ENCODE measurements at regions not wholly inside any gene's neighbourhood (a gene's known extent, or its start where the extent isn't known, plus 50 kb on each side); places are given as distances from the start of the nearest gene placed in this dataset.

DNA sequence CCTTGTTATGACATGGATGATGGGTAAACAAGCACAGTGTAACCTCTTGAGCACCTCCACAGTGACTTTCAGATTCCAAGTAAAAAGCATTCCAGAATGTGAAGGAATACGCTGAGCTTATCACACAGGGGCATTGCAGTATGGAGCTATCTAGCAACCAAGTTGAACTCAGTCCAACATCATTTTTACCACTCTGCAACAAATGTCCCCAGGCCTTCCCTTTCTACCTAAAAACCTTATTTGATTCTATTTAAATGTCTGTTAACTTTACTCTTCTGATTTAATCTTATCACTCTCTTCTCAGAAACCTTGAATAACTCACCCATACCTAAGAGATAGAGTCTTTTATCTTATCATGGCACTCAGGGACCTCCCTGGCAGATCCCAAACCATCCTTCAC lies 195.8 kb upstream of the CDYL start:
- 88% methylated on average over 1 of the region's 1 CpG for WGBS
- no peak overlapping the region for H3K4me3 ChIP-seq

GRCh38 chr6:4577406-4577805 lies 198.8 kb upstream of the CDYL start:
- no peak overlapping the region for H3K4me3 ChIP-seq
- no peaks in the 10 kb centered on the region for H3K27me3 ChIP-seq
- H3K9me3 ChIP-seq, result peaks cover 0 to 8% (median 0%) of the 10 kb centered on the region in 4 donors
- no peak for DNase-seq (ENCODE audit: extremely low spot score)
- H3K36me3 ChIP-seq, result no peaks in the 10 kb centered on the region
- H3K27ac ChIP-seq (replicated peaks in 1 of 4), result peak overlapping the region; percentile 52 to 67 (median 60)
- TF ChIP-seq POLR2A (IDR thresholded peaks at IDR 0.05; ENCODE audit: low read depth), result no peak
- TF ChIP-seq, protein P1, sequence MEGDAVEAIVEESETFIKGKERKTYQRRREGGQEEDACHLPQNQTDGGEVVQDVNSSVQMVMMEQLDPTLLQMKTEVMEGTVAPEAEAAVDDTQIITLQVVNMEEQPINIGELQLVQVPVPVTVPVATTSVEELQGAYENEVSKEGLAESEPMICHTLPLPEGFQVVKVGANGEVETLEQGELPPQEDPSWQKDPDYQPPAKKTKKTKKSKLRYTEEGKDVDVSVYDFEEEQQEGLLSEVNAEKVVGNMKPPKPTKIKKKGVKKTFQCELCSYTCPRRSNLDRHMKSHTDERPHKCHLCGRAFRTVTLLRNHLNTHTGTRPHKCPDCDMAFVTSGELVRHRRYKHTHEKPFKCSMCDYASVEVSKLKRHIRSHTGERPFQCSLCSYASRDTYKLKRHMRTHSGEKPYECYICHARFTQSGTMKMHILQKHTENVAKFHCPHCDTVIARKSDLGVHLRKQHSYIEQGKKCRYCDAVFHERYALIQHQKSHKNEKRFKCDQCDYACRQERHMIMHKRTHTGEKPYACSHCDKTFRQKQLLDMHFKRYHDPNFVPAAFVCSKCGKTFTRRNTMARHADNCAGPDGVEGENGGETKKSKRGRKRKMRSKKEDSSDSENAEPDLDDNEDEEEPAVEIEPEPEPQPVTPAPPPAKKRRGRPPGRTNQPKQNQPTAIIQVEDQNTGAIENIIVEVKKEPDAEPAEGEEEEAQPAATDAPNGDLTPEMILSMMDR (IDR thresholded peaks at IDR 0.05), result no peak
- peak; percentile 71 to 80 for TF ChIP-seq POLR2AphosphoS5 (IDR thresholded peaks at IDR 0.05)
- peak; percentile 26 for TF ChIP-seq EP300 (IDR thresholded peaks at IDR 0.05)
- intact Hi-C loops (cut with DNase I), result no loop called here
- WGBS, result 14% methylated on average over 2 of the region's 2 CpGs
- peaks cover 5 to 28% (median 23%) of the 10 kb centered on the region in 4 donors for H3K4me1 ChIP-seq

More for the DNA sequence above, 195.8 kb upstream of the CDYL start:
- intact Hi-C loops (cut with DNase I), result loop anchor here (5.0 kb wide), 1 partner anchor 228 kb away; no protein-coding TSS in a partner anchor
- Histone ChIP-seq H3K4me1 (peaks cover 5 to 40% (median 34%) of the 10 kb centered on the region in 4 donors), H3K9me3 (peaks cover 0 to 8% (median 0%) of the 10 kb centered on the region in 4 donors), H3K27me3 (no peaks in the 10 kb centered on the region), H3K27ac (replicated peaks in 1 of 4) (no peak overlapping the region), H3K36me3 (no peaks in the 10 kb centered on the region)
- no peak for DNase-seq (ENCODE audit: extremely low spot score)
- TF ChIP-seq POLR2A (IDR thresholded peaks at IDR 0.05; ENCODE audit: low read depth) (no peak), POLR2AphosphoS5 (IDR thresholded peaks at IDR 0.05) (no peak), EP300 (IDR thresholded peaks at IDR 0.05) (no peak)
- TF ChIP-seq, protein P1 (IDR thresholded peaks at IDR 0.05), result no peak

DNA sequence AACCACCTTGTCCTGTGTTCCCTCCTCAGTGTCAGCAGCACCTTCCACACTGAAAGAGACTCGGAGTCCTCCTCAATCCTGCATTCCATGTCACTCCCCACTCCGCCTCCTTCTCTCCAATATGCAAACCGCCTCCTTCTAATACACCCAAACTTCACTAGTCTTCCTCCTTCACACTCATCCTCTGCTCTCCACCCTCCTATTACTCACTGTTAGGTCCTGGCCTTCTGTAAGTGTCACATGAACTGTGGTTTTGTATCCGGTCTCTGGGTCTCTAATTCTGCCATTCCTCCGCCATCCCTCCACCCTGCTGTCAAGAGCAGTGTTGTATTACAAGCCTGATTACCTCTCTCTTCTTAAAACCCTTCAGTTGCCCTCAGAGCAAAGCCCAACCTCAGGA lies 200.5 kb upstream of the CDYL start:
- intact Hi-C loops (cut with DNase I), result no loop called here
- TF ChIP-seq EP300 (IDR thresholded peaks at IDR 0.05) (no peak), POLR2AphosphoS5 (IDR thresholded peaks at IDR 0.05) (no peak), POLR2A (IDR thresholded peaks at IDR 0.05; ENCODE audit: low read depth) (no peak)
- TF ChIP-seq, protein P1 (IDR thresholded peaks at IDR 0.05), result no peak
- 99% methylated on average over 5 of the region's 5 CpGs for WGBS
- Histone ChIP-seq H3K27me3 (no peaks in the 10 kb centered on the region), H3K4me1 (peaks cover 5 to 16% (median 14%) of the 10 kb centered on the region in 4 donors), H3K4me3 (no peak overlapping the region), H3K36me3 (no peaks in the 10 kb centered on the region), H3K9me3 (peaks cover 0 to 13% (median 10%) of the 10 kb centered on the region in 4 donors), H3K27ac (replicated peaks in 1 of 4) (no peak overlapping the region)
- no peak for DNase-seq (ENCODE audit: extremely low spot score)

DNA sequence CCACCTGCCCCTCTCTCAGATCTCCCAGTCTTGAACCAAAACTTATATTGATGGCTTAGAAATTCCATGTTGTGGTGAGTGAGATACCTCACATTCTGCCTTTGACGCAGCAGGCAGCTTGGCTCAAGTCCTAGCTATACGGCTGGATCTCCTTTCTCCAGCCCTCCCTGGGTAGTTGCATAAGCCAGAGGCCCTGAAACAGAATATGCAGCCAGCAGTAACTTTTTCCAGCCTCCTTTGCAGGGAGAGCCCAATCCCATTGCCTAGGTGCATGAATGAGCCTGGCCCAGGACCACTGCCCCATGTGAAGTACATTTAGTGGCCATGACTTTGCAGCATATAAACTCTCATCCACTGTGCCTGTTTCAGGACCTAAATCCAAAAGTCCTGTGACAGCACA lies 202.2 kb upstream of the CDYL start:
- H3K4me3 ChIP-seq, result no peak overlapping the region
- intact Hi-C loops (cut with DNase I), result no loop called here
- no peaks in the 10 kb centered on the region for H3K36me3 ChIP-seq
- 57% methylated on average over 2 of the region's 2 CpGs for WGBS
- peaks cover 0 to 22% (median 21%) of the 10 kb centered on the region in 4 donors for H3K9me3 ChIP-seq
- TF ChIP-seq POLR2A (IDR thresholded peaks at IDR 0.05; ENCODE audit: low read depth), result no peak
- TF ChIP-seq EP300 (IDR thresholded peaks at IDR 0.05), result no peak
- TF ChIP-seq, protein P1 (IDR thresholded peaks at IDR 0.05), result no peak
- TF ChIP-seq POLR2AphosphoS5 (IDR thresholded peaks at IDR 0.05), result no peak
- H3K27ac ChIP-seq (replicated peaks in 1 of 4), result no peak overlapping the region
- no peak for DNase-seq (ENCODE audit: extremely low spot score)
- peaks cover 5 to 16% (median 14%) of the 10 kb centered on the region in 4 donors for H3K4me1 ChIP-seq
- H3K27me3 ChIP-seq, result no peaks in the 10 kb centered on the region

DNA sequence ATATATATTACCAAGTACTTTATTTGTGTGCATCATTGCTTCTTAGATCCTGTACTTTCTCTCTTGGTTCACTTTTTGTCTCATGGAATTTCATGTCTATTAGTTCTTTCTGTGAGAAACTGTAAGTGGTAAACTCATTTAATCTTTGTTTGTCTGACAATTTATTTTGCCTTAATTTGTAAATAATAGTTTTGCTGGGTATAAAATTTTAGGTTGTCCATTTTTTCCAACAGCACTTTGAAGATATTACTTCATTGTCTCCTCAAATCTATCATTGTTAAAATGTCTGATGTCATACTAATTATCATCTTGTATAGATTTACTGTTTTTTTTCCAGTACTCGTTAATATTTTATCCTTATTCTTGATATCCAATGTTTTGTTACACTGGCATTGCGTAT lies 205.2 kb upstream of the CDYL start:
- peaks cover 0 to 22% (median 21%) of the 10 kb centered on the region in 4 donors for H3K9me3 ChIP-seq
- no peak overlapping the region for H3K27ac ChIP-seq (replicated peaks in 1 of 4)
- WGBS, result 91% methylated on average over 2 of the region's 2 CpGs
- TF ChIP-seq EP300 (IDR thresholded peaks at IDR 0.05) (no peak), POLR2AphosphoS5 (IDR thresholded peaks at IDR 0.05) (no peak), POLR2A (IDR thresholded peaks at IDR 0.05; ENCODE audit: low read depth) (no peak)
- TF ChIP-seq, protein P1 (IDR thresholded peaks at IDR 0.05), result no peak
- H3K4me1 ChIP-seq, result no peaks in the 10 kb centered on the region
- H3K27me3 ChIP-seq, result no peaks in the 10 kb centered on the region
- no peaks in the 10 kb centered on the region for H3K36me3 ChIP-seq
- intact Hi-C loops (cut with DNase I), result no loop called here
- H3K4me3 ChIP-seq, result no peak overlapping the region
- no peak for DNase-seq (ENCODE audit: extremely low spot score)
